NCI-H526 treated with DMSO at 0.1 percent for 48 hours (cell line): ENCODE measurements at regions not wholly inside any gene's neighbourhood (a gene's known extent, or its start where the extent isn't known, plus 50 kb on each side); places are given as distances from the start of the nearest gene placed in this dataset.

Experiments used
- DNase-seq: peaks from one replicate; lab custom pipeline; 2025; lab: John Stamatoyannopoulos, UW

GRCh38 chr1:185581020-185581419, 153.2 kb upstream of the HMCN1 start:
- DNase-seq: no peak

- DNase-seq: no peak
Measured at GRCh38 chr1:185578293-185578692, 155.9 kb upstream of the HMCN1 start.

- no peak for DNase-seq
Measured at GRCh38 chr1:185574139-185574875, 159.9 kb upstream of the HMCN1 start.

GRCh38 chr1:185573677-185574076, 160.5 kb upstream of the HMCN1 start:
- DNase-seq: no peak

- no peak for DNase-seq
Measured at GRCh38 chr1:185573162-185573561, 161.0 kb upstream of the HMCN1 start.

GRCh38 chr1:185570962-185571361, 163.2 kb upstream of the HMCN1 start:
- DNase-seq: no peak

GRCh38 chr1:185568155-185569123, 165.8 kb upstream of the HMCN1 start:
- DNase-seq: no peak

- DNase-seq: no peak
Measured at GRCh38 chr1:185567440-185567839, 166.8 kb upstream of the HMCN1 start.

GRCh38 chr1:185566995-185567394, 167.2 kb upstream of the HMCN1 start:
- peak; percentile 75 for DNase-seq

- no peak for DNase-seq
Measured at GRCh38 chr1:185565302-185565701, 168.9 kb upstream of the HMCN1 start.

GRCh38 chr1:185564816-185565215, 169.4 kb upstream of the HMCN1 start:
- DNase-seq: no peak

- DNase-seq: no peak
Measured at GRCh38 chr1:185562461-185563359, 171.5 kb upstream of the HMCN1 start.

GRCh38 chr1:185561629-185562028, 172.6 kb upstream of the HMCN1 start:
- DNase-seq: no peak

- no peak for DNase-seq
Measured at GRCh38 chr1:185560760-185561159, 173.4 kb upstream of the HMCN1 start.

- peak; percentile 96 for DNase-seq
Measured at GRCh38 chr1:185559684-185560331, 174.4 kb upstream of the HMCN1 start.

GRCh38 chr1:185559151-185559550, 175.0 kb upstream of the HMCN1 start:
- peak; percentile 74 for DNase-seq

GRCh38 chr1:185556561-185556960, 177.6 kb upstream of the HMCN1 start:
- DNase-seq: no peak

- no peak for DNase-seq
Measured at GRCh38 chr1:185555743-185556142, 178.4 kb upstream of the HMCN1 start.

- DNase-seq: no peak
Measured at GRCh38 chr1:185551008-185551407, 183.2 kb upstream of the HMCN1 start.

GRCh38 chr1:185549906-185550305, 184.3 kb upstream of the HMCN1 start:
- no peak for DNase-seq

- no peak for DNase-seq
Measured at GRCh38 chr1:185546029-185546428, 188.2 kb upstream of the HMCN1 start.
